T-helper 1 cell treated with Interleukin-12 subunit alpha and Interleukin-12 subunit beta and Interleukin-4 antibody, amounts not matched to agents 30 μg/mL and 1 μg/mL, for 36 hours (primary cell): ENCODE measurements at regions not wholly inside any gene's neighbourhood (a gene's known extent, or its start where the extent isn't known, plus 50 kb on each side); places are given as distances from the start of the nearest gene placed in this dataset.
"Not testable (repeated sequence)": the region's sequence is repeated elsewhere in the genome, so short reads cannot be mapped to it uniquely, and the experiment has no call there.

Source experiments
- H3K27ac Mint-ChIP-seq: one replicate; pipeline ENCODE4 v1.8.0; 2021; ENCODE audit warnings: mild to moderate bottlenecking, mixed read lengths
- H3K27me3 Mint-ChIP-seq: one replicate; pipeline ENCODE4 v1.8.0; 2021; ENCODE audit warnings: low read depth, mixed read lengths
- H3K36me3 Mint-ChIP-seq: one replicate; pipeline ENCODE4 v1.8.0; 2021; ENCODE audit warnings: low read depth, mixed read lengths
- H3K4me1 Mint-ChIP-seq: one replicate; pipeline ENCODE4 v1.8.0; 2021; ENCODE audit warnings: low read depth, mixed read lengths
- H3K4me3 Mint-ChIP-seq: one replicate; pipeline ENCODE4 v1.8.0; 2021; ENCODE audit warnings: mild to moderate bottlenecking, moderate library complexity, mixed read lengths
- H3K9me3 Mint-ChIP-seq: one replicate; pipeline ENCODE4 v1.8.0; 2021; ENCODE audit warnings: mixed read lengths

- Mint-ChIP-seq H3K27ac (no peak overlapping the region), H3K9me3 (no peaks in the 10 kb centered on the region), H3K36me3 (peaks cover 1% of the 10 kb centered on the region), H3K27me3 (no peaks in the 10 kb centered on the region), H3K4me3 (no peak overlapping the region), H3K4me1 (peaks cover 15% of the 10 kb centered on the region)
Measured at GRCh38 chr20:41691443-41691842, 73.3 kb upstream of the CHD6 start.

GRCh38 chr20:41690702-41691101, 72.5 kb upstream of the CHD6 start:
- Mint-ChIP-seq H3K4me3 (no peak overlapping the region), H3K27ac (no peak overlapping the region), H3K9me3 (no peaks in the 10 kb centered on the region), H3K27me3 (no peaks in the 10 kb centered on the region), H3K4me1 (peaks cover 15% of the 10 kb centered on the region), H3K36me3 (peaks cover 1% of the 10 kb centered on the region)

GRCh38 chr20:41686961-41687360, 68.8 kb upstream of the CHD6 start:
- Mint-ChIP-seq H3K27me3 (no peaks in the 10 kb centered on the region), H3K4me3 (no peak overlapping the region), H3K36me3 (no peaks in the 10 kb centered on the region), H3K9me3 (no peaks in the 10 kb centered on the region), H3K27ac (no peak overlapping the region), H3K4me1 (no peaks in the 10 kb centered on the region)

GRCh38 chr20:41685145-41685544, 67.0 kb upstream of the CHD6 start:
- not testable (repeated sequence) for H3K4me3 Mint-ChIP-seq, H3K27ac Mint-ChIP-seq, H3K36me3 Mint-ChIP-seq, H3K27me3 Mint-ChIP-seq, H3K4me1 Mint-ChIP-seq, H3K9me3 Mint-ChIP-seq

- H3K27ac Mint-ChIP-seq, result no peak overlapping the region
- H3K9me3 Mint-ChIP-seq, result no peaks in the 10 kb centered on the region
- H3K4me1 Mint-ChIP-seq, result no peaks in the 10 kb centered on the region
- H3K27me3 Mint-ChIP-seq, result peaks cover 17% of the 10 kb centered on the region
- H3K4me3 Mint-ChIP-seq, result no peak overlapping the region
- no peaks in the 10 kb centered on the region for H3K36me3 Mint-ChIP-seq
Measured at GRCh38 chr20:41678799-41679198, 60.6 kb upstream of the CHD6 start.

- no peaks in the 10 kb centered on the region for H3K36me3 Mint-ChIP-seq
- H3K27me3 Mint-ChIP-seq, result peaks cover 24% of the 10 kb centered on the region
- H3K27ac Mint-ChIP-seq, result no peak overlapping the region
- no peaks in the 10 kb centered on the region for H3K9me3 Mint-ChIP-seq
- no peak overlapping the region for H3K4me3 Mint-ChIP-seq
- H3K4me1 Mint-ChIP-seq, result no peaks in the 10 kb centered on the region
Measured at GRCh38 chr20:41672282-41672681, 54.1 kb upstream of the CHD6 start.

GRCh38 chr20:41671143-41671542, 53.0 kb upstream of the CHD6 start:
- Mint-ChIP-seq H3K27me3 (peaks cover 18% of the 10 kb centered on the region), H3K4me1 (no peaks in the 10 kb centered on the region), H3K27ac (no peak overlapping the region), H3K36me3 (no peaks in the 10 kb centered on the region), H3K9me3 (no peaks in the 10 kb centered on the region), H3K4me3 (no peak overlapping the region)

GRCh38 chr20:41670631-41671030, 52.5 kb upstream of the CHD6 start:
- Mint-ChIP-seq H3K9me3 (no peaks in the 10 kb centered on the region), H3K36me3 (no peaks in the 10 kb centered on the region), H3K4me1 (no peaks in the 10 kb centered on the region), H3K4me3 (no peak overlapping the region), H3K27ac (no peak overlapping the region), H3K27me3 (peaks cover 14% of the 10 kb centered on the region)

- Mint-ChIP-seq H3K9me3 (no peaks in the 10 kb centered on the region), H3K27me3 (peaks cover 15% of the 10 kb centered on the region), H3K36me3 (no peaks in the 10 kb centered on the region), H3K4me3 (no peak overlapping the region), H3K4me1 (no peaks in the 10 kb centered on the region), H3K27ac (no peak overlapping the region)
Measured at GRCh38 chr20:41669708-41670263, 51.6 kb upstream of the CHD6 start.

- peaks cover 15% of the 10 kb centered on the region for H3K27me3 Mint-ChIP-seq
- no peaks in the 10 kb centered on the region for H3K36me3 Mint-ChIP-seq
Measured at GRCh38 chr20:41668057-41668749, 50.0 kb upstream of the CHD6 start.

More at GRCh38 chr20:41668057-41668749, 50.0 kb upstream of the CHD6 start:
- Mint-ChIP-seq H3K4me3 (no peak overlapping the region), H3K4me1 (no peaks in the 10 kb centered on the region), H3K27ac (no peak overlapping the region), H3K9me3 (no peaks in the 10 kb centered on the region)
